HepG2 (cell line): ENCODE measurements at regions not wholly inside any gene's neighbourhood (a gene's known extent, or its start where the extent isn't known, plus 50 kb on each side); places are given as distances from the start of the nearest gene placed in this dataset.

Experiments used
- ATAC-seq: fragments of 200-7000 bp; cut with Tn5 transposase; 3 replicates; pipeline ENCODE4 v1.9.1; 2020; ENCODE audit warnings: mild to moderate bottlenecking, moderate library complexity
- BruUV-seq: library from RNA; stranded (reverse); fragments of 400-500 nt; replicated peaks from 2 replicates; lab custom pipeline; 2021; lab: Mats Ljungman, UMichigan
- CTCF ChIA-PET: fragments of 300-600 bp; formaldehyde crosslinking; extraction: SDS; loops from one replicate; lab custom pipeline; 2021; ENCODE audit warnings: low total read pairs, inconsistent platforms, low intra/inter-chr PET ratio; lab: Yijun Ruan, JAX
- POLR2A ChIA-PET: fragments of 350-600 bp; sonication (Branson Sonifier 250); formaldehyde crosslinking; loops from one replicate; lab custom pipeline; 2020; ENCODE audit warnings: antibody characterized with exemption, inconsistent platforms; lab: Yijun Ruan, JAX
- DNase-seq: peaks from one replicate; pipeline ENCODE4 v3.0.0-alpha.2; 2015; ENCODE audit warnings: low spot score
- FAIRE-seq: peaks from 3 replicates; lab custom pipeline; 2011; peaks lifted over from hg19 to GRCh38; lab: Jason Lieb, UNC
- H2AFZ ChIP-seq: one replicate; pipeline ENCODE4 v1.6.1; 2011; ENCODE audit warnings: low read length, inconsistent platforms
- H3K27ac ChIP-seq: fragments of 300-600 bp; 3 replicates; pipeline ENCODE4 v1.8.0; 2011; ENCODE audit warnings: mixed run types, mild to moderate bottlenecking, mixed read lengths, low read length, inconsistent platforms; ENCODE audit not compliant: insufficient read depth; ENCODE audit errors: extremely low read length
- H3K27me3 ChIP-seq, 2 experiments: fragments of 200-600 bp in 1 of 2; 2 replicates in 1 of 2; 3 replicates in 1 of 2; pipeline versions ENCODE4 v1.6.0 to v1.8.0; 2011; ENCODE audit warnings: low read length in 2 of 2, mild to moderate bottlenecking in 2 of 2, moderate library complexity in 2 of 2, inconsistent platforms in 1 of 2; ENCODE audit not compliant: insufficient read depth in 2 of 2, control insufficient read depth in 1 of 2
- H3K36me3 ChIP-seq, 2 experiments: fragments of 200-600 bp in 1 of 2; replicated peaks in 1 of 2; 2 replicates in 1 of 2; 3 replicates in 1 of 2; pipeline versions ENCODE4 v1.5.1 to v1.8.0; 2011; ENCODE audit warnings: low read length in 2 of 2, inconsistent platforms in 1 of 2; ENCODE audit not compliant: insufficient read depth in 2 of 2, control insufficient read depth in 1 of 2
- H3K4me1 ChIP-seq: 2 replicates; pipeline ENCODE4 v1.5.1; 2012; ENCODE audit warnings: low read length, inconsistent platforms; ENCODE audit not compliant: insufficient read depth
- H3K4me2 ChIP-seq: 2 replicates; pipeline ENCODE4 v1.6.0; 2011; ENCODE audit warnings: low read depth, low read length, inconsistent platforms
- H3K4me3 ChIP-seq, 3 experiments: fragments of 200-600 bp in 1 of 3; sonication (generic), shearing (Covaris generic) in 1 of 3; replicated peaks in 1 of 3; 2 replicates each; pipeline ENCODE4 v1.5.1; 2011 to 2016; ENCODE audit warnings: low read length in 3 of 3, inconsistent platforms in 2 of 3, low read depth in 2 of 3, mild to moderate bottlenecking in 2 of 3, control low read depth in 1 of 3, mixed read lengths in 1 of 3; ENCODE audit not compliant: insufficient read depth in 1 of 3
- H3K79me2 ChIP-seq: one replicate; pipeline ENCODE4 v1.6.1; 2011; ENCODE audit warnings: low read length, inconsistent platforms; ENCODE audit not compliant: insufficient read depth
- H3K9ac ChIP-seq: 2 replicates; pipeline ENCODE4 v1.6.0; 2011; ENCODE audit warnings: mild to moderate bottlenecking, low read depth, low read length, inconsistent platforms; ENCODE audit not compliant: insufficient read depth
- H3K9me3 ChIP-seq: 2 replicates; pipeline ENCODE4 v1.5.1; 2012; ENCODE audit warnings: mild to moderate bottlenecking, low read length
- H4K20me1 ChIP-seq: 2 replicates; pipeline ENCODE4 v1.6.0; 2011; ENCODE audit warnings: inconsistent platforms, mild to moderate bottlenecking, low read length, moderate library complexity; ENCODE audit not compliant: insufficient read depth
- ARID2 ChIP-seq: sonication (generic); formaldehyde crosslinking; IDR thresholded peaks from 2 replicates; pipeline ENCODE4 v1.8.1; 2022; ENCODE audit warnings: mild to moderate bottlenecking, missing genetic modification reagents, borderline replicate concordance
- BORCS8-MEF2B ChIP-seq: sonication (generic); formaldehyde crosslinking; IDR thresholded peaks from 2 replicates; pipeline ENCODE4 v1.8.0; 2022; ENCODE audit warnings: mild to moderate bottlenecking, missing genetic modification reagents
- ELF1 ChIP-seq: sonication (generic); formaldehyde crosslinking; IDR thresholded peaks from 2 replicates; pipeline ENCODE4 v1.4.0; 2020; ENCODE audit warnings: missing genetic modification reagents
- EZH2 ChIP-seq: conservative IDR thresholded peaks from 2 replicates; pipeline ENCODE4 v1.6.1; 2012; ENCODE audit warnings: mild to moderate bottlenecking, low read depth, low read length, moderate library complexity
- GTF3A ChIP-seq: sonication (generic); formaldehyde crosslinking; conservative IDR thresholded peaks from 2 replicates; pipeline ENCODE4 v1.4.0; 2020; ENCODE audit warnings: mild to moderate bottlenecking, missing genetic modification reagents
- HDAC1 ChIP-seq: sonication (generic); formaldehyde crosslinking; IDR thresholded peaks from 2 replicates; pipeline ENCODE4 v1.5.1; 2020; ENCODE audit warnings: mild to moderate bottlenecking, missing genetic modification reagents
- HMGA1 ChIP-seq: sonication (generic); formaldehyde crosslinking; conservative IDR thresholded peaks from 2 replicates; pipeline ENCODE4 v1.4.0; 2020; ENCODE audit warnings: missing genetic modification reagents
- IRX3 ChIP-seq: sonication (generic); formaldehyde crosslinking; IDR thresholded peaks from 2 replicates; pipeline ENCODE4 v1.8.1; 2023; ENCODE audit warnings: mild to moderate bottlenecking, low read depth, missing genetic modification reagents, borderline replicate concordance
- RBM39 ChIP-seq: fragments of 200-400 bp; formaldehyde crosslinking; IDR thresholded peaks from one replicate; pipeline ENCODE4 v1.6.1; 2018; ENCODE audit warnings: antibody characterized with exemption, mild to moderate bottlenecking, low read depth, low read length; ENCODE audit not compliant: poor library complexity, severe bottlenecking
- SMAD3 ChIP-seq: sonication (generic); formaldehyde crosslinking; IDR thresholded peaks from 2 replicates; pipeline ENCODE4 v1.4.0; 2020; ENCODE audit warnings: missing genetic modification reagents
- ZNF431 ChIP-seq: sonication (generic); formaldehyde crosslinking; IDR thresholded peaks from 2 replicates; pipeline ENCODE4 v1.9.0; 2022; ENCODE audit warnings: missing genetic modification reagents, low read depth, mild to moderate bottlenecking, borderline replicate concordance
- ZNF678 ChIP-seq: sonication (generic); formaldehyde crosslinking; IDR thresholded peaks from 2 replicates; pipeline ENCODE4 v1.4.0; 2020; ENCODE audit warnings: mild to moderate bottlenecking, missing genetic modification reagents
- ZSCAN9 ChIP-seq: IDR thresholded peaks from 2 replicates; pipeline ENCODE4 v1.6.1; 2016; ENCODE audit warnings: borderline replicate concordance
- WGBS: methylation state at CpG from one replicate; pipeline ENCODE4 v1.1.6; 2017; ENCODE audit warnings: low lambda C conversion rate; 5-methylcytosine and 5-hydroxymethylcytosine counted together
- in situ Hi-C: cut with HindIII; loops from 2 replicates; pipeline ENCODE4 v1.10.0; 2017; ENCODE audit warnings: low pct_unique_long_range_greater_than_20kb; ENCODE audit not compliant: extremely low pct_ligation_motif_present
- intact Hi-C: fragments of 100-400 bp; cut with micrococcal nuclease; formaldehyde crosslinking; loops from one replicate; pipeline ENCODE4 v1.10.0; 2022; ENCODE audit not compliant: unreplicated experiment
- TF ChIP-seq, protein P1 (sequence below): sonication (generic); formaldehyde crosslinking; IDR thresholded peaks from 2 replicates; pipeline ENCODE4 v1.5.0; 2020; ENCODE audit warnings: mild to moderate bottlenecking, missing genetic modification reagents
- TF ChIP-seq, protein P2 (sequence below): sonication (generic); formaldehyde crosslinking; IDR thresholded peaks from 2 replicates; pipeline ENCODE4 v1.8.0; 2022; ENCODE audit warnings: missing genetic modification reagents, mild to moderate bottlenecking, inconsistent platforms, borderline replicate concordance

DNA sequence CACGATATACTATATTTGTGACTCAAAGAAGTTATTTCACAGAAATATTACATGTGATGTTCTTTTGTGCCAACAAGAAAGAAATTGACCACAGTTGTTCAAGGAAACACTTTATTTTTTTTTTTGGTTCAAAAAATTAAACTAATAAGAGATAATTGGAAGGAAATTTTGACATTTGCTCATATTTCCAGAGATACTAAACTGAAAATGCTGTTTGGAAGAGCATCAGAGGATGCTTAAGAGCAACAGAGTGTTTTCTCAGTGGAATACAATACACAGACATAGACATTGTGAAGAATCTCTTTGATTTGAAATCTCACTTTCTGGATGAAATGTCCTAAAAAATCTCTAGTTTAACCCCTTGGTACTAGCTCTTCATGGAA, 760.4 kb upstream of the CXADR start:
- Histone ChIP-seq H3K9ac (no peak overlapping the region), H4K20me1 (no peaks in the 10 kb centered on the region), H2AFZ (no peak overlapping the region), H3K27ac (no peak overlapping the region), H3K4me1 (no peaks in the 10 kb centered on the region), H3K4me2 (no peak overlapping the region), H3K4me3 (no peak overlapping the region), H3K9me3 (no peaks in the 10 kb centered on the region), H3K79me2 (no peaks in the 10 kb centered on the region), H3K27me3 (no peaks in the 10 kb centered on the region), H3K36me3 (no peaks in the 10 kb centered on the region)
- intact Hi-C loops: no loop called here
- CTCF ChIA-PET: no interaction called here
- ATAC-seq: no peak
- in situ Hi-C loops: no loop called here
- WGBS: 52% methylated on average over 1 of the region's 1 CpG
- POLR2A ChIA-PET: no interaction called here
- no TSS peak for BruUV-seq
- TF ChIP-seq EZH2 (no peak), ARID2 (CRISPR knock-in tag) (no peak), GTF3A (CRISPR knock-in tag) (no peak), ZNF678 (CRISPR knock-in tag) (no peak), RBM39 (no peak), SMAD3 (CRISPR knock-in tag) (no peak), ZNF431 (CRISPR knock-in tag) (no peak), ELF1 (CRISPR knock-in tag) (no peak), IRX3 (CRISPR knock-in tag) (no peak), BORCS8-MEF2B (CRISPR knock-in tag) (no peak), HMGA1 (CRISPR knock-in tag) (no peak), HDAC1 (no peak), ZSCAN9 (CRISPR knock-in tag) (no peak)
- TF ChIP-seq, protein P1, sequence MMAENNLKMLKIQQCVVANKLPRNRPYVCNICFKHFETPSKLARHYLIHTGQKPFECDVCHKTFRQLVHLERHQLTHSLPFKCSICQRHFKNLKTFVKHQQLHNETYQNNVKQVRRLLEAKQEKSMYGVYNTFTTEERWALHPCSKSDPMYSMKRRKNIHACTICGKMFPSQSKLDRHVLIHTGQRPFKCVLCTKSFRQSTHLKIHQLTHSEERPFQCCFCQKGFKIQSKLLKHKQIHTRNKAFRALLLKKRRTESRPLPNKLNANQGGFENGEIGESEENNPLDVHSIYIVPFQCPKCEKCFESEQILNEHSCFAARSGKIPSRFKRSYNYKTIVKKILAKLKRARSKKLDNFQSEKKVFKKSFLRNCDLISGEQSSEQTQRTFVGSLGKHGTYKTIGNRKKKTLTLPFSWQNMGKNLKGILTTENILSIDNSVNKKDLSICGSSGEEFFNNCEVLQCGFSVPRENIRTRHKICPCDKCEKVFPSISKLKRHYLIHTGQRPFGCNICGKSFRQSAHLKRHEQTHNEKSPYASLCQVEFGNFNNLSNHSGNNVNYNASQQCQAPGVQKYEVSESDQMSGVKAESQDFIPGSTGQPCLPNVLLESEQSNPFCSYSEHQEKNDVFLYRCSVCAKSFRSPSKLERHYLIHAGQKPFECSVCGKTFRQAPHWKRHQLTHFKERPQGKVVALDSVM (CRISPR knock-in tag): no peak
- TF ChIP-seq, protein P2, sequence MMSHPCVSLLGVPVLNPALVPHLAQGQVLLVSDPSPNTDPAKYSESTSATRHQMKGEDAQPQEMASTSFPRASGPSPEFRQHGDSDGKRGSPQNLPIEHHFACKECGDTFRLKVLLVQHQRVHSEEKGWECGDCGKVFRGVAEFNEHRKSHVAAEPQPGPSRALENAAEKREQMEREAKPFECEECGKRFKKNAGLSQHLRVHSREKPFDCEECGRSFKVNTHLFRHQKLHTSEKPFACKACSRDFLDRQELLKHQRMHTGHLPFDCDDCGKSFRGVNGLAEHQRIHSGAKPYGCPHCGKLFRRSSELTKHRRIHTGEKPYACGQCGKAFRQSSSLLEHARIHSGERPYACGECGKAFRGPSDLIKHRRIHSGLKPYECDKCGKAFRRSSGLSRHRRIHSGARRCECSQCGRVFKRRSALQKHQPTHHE (CRISPR knock-in tag): no peak
- no peak for DNase-seq
- no peak for FAIRE-seq
